HG03095 (cell line): ENCODE measurements at regions not wholly inside any gene's neighbourhood (a gene's known extent, or its start where the extent isn't known, plus 50 kb on each side); places are given as distances from the start of the nearest gene placed in this dataset.
"Not testable (repeated sequence)": the region's sequence is repeated elsewhere in the genome, so short reads cannot be mapped to it uniquely, and the experiment has no call there.

ENCODE experiments used
- ATAC-seq: cut with Tn5 transposase; IDR thresholded peaks from one replicate; pipeline ENCODE4 v1.9.1; 2021; ENCODE audit warnings: moderate library complexity; ENCODE audit not compliant: unreplicated experiment

DNA sequence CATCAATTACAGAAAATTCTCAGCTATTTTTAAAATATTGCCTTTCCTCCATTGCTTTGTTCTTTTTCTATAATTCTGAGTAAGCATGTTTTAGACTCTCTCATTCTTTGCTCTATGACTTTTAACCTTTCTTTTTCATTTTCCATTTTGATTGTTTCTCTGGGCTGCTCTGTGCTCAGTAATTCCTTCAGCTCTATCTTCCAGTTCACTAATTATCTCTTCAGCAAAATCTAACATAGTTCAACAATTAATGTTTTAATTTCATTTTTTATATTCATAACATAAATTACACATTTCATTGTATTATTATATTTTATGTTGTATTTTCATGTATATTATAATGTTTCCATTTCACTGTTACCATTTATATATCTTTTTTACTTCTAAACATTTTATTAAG is 198.8 kb upstream of the NOX3 start:
- ATAC-seq = no peak

DNA sequence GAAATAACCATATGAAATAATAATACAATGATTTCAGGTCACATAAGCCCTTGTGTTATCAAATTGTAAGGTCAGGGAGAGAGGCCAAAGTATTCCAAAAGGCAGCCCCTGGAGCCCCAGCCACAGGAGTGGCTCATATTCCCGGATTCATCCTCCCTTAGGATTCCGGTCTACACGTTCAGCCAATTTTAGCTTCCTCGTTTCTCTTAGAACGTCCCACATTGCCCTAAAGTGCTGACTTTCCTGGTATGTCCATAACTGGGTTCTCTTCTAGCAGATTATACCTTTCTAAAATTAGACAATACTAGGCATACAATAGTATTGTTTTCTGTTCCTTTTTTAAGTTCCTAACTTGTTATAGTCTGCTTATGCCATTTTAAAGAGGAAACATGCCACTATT is 192.7 kb upstream of the NOX3 start:
- no peak for ATAC-seq

- no peak for ATAC-seq
These were observed 191.7 kb upstream of the NOX3 start for GRCh38 chr6:155647354-155647753.

DNA sequence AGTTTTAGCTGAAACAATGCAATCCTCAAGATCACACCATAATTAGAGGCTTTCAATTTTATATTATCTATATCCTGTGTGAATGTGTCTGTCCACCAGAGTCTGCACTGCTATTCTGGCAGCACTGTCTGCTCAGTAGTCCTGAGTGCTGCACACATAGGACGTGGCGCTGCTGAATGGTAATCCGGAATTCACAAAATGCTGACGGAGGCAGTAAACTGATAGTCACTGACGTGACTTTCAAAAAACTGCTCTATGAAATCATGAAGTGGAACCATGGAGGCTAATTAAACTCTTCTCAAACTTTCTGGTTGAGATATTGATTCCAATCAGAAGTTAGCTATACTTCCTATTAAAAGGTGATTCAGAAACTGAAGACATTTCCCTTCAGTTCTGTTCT is 190.8 kb upstream of the NOX3 start:
- no peak for ATAC-seq

DNA sequence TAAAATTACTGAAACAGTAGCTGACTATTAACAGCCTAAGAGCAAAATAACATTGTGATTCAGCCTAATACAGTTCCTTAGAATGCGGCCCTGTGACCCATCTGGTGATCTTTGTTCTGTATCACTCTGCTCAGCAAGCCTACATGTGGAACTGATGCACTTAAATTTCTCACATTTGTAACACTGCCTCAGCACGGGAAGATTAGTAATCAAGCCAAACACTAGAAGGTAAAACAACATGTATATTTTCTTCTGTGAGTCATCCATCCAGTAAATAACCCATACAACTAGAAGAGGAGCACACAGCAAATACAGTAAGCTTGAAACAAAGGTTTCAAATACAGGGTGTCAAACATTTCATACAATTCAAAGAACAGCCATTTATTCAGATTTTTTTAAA is 189.7 kb upstream of the NOX3 start:
- ATAC-seq = no peak

GRCh38 chr6:155641603-155642002 is 186.0 kb upstream of the NOX3 start:
- no peak for ATAC-seq

DNA sequence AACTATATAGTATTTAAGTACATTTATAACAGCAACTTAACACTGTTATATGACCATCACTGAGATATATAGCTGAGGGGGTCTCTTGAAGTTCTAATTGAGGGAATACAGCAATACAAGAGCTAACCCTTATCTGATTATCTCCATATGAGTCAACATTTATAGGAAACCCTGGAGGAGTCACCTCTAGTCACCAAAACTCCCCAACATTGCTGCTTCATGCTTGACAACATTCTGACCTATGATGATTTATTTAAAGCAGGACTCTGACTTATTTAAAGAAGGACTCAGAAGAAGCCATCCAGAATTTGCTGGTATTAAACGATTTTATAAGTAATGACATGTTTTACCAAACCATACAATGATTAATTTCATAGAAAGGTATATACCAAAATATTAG is 182.6 kb upstream of the NOX3 start:
- no peak for ATAC-seq

DNA sequence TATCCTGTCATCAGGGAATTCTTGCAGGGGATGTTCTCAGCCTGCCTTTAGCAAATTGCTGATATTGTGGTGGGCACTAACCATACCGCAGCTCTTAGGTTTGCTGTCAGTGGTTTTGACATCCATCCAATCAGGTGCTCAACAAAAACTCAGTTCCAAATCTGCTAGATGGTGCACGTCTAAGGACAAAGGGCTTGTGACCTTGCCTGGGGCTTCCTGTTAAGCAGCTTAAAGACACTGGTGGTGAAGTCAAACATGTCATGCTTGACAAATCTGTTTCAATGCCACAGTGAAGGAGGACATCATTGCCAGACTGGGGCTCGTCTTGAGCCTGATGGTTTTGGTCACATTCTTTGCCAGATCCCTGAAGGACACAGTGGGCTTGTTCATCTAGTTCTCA is 179.8 kb upstream of the NOX3 start:
- ATAC-seq = no peak

DNA sequence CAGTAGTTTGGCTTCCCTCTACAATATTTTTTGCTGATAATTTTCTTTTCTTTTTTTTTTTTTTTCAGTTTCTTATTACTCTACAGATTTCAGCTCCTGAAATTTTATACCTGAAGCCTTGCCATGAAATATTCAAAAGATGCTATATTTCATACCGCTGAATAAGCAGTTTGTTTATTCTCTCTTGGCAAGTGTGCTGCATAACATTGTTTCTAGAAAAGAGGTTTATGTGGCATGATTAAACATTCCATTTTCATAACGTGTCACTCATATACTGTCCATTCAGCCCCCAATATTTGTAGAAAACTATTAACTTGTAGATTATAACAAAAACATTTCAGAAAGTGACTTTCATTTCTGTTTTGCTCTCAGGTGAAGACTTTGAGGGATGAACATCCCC is 174.4 kb upstream of the NOX3 start:
- no peak for ATAC-seq

GRCh38 chr6:155629652-155630051 is 174.0 kb upstream of the NOX3 start:
- ATAC-seq = no peak

DNA sequence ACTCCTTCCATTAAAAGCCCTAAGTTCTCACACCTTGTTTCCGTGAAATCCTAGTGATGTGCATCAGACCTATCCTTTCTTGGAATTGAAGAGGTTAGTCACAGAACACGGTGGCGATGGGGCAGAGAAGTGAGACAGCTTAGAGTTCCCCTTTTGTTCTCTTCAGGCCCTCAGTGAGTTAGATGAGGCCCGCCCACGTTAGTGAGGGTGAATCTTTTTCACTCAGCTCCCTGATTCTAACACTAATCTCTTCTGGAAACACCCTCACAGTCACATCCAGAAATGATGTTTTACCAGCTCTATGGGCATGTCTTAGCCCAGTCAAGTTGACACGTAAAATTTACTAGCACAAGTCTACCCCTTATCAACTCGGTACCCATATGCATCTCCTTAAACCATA is 172.7 kb upstream of the NOX3 start:
- ATAC-seq = peak; percentile 89

DNA sequence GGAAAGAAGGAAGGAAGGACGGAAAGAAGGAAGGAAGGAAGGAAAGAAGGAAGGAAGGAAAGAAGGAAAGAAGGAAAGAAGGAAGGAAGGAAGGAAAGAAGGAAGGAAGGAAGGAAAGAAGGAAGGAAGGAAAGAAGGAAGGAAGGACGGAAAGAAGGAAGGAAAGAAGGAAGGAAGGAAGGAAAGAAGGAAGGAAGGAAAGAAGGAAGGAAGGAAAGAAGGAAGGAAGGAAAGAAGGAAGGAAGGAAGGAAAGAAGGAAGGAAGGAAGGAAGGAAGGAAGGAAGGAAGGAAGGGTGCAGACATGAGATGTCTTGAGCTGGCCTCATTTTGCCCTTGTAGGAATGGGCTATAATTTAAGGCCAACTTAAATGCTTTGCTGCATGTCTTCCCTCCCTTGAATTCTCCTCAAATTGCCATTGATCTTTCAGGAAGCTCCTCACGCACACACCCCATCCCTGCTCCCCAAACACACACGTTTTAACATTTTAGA is 172.1 kb upstream of the NOX3 start:
- ATAC-seq = not testable (repeated sequence)

DNA sequence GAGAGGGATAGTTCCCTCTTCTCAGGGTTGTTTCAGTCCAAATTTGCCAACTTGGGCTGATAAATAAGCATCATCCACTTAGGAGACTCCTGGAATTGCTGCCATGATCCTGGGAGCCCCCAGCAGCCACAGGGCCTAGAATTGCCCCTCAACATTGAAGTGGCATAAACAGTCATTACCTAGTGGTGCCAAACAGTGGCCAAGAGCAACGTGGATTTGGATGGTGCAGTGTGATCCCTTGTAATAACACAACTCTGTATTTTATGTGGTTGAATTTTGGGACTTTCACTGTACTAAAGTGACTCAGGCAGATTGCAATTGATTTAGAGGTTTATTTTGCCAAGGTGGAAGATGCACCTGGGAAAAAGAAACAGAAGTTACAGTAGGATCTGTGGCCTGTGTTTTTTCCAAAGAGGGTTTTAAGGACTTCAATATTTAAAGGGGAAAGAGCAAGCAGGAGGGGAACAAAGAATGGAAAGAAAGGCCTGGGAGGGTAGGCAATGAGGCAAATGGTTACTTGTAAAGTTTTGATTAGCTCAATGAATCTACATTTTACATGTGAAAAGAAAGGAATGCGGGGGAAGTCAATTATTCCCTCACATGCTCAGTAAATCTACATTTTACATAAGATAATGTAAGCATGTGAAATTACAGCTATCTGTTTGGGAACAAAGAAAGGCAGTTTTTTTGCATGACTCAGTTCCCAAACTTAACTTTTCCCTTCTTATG is 168.0 kb upstream of the NOX3 start:
- no peak for ATAC-seq

- ATAC-seq = no peak
These were observed 159.0 kb upstream of the NOX3 start for GRCh38 chr6:155614606-155615005.

- no peak for ATAC-seq
These were observed 156.1 kb upstream of the NOX3 start for GRCh38 chr6:155611742-155612141.

GRCh38 chr6:155604991-155605390 is 149.4 kb upstream of the NOX3 start:
- ATAC-seq = no peak

DNA sequence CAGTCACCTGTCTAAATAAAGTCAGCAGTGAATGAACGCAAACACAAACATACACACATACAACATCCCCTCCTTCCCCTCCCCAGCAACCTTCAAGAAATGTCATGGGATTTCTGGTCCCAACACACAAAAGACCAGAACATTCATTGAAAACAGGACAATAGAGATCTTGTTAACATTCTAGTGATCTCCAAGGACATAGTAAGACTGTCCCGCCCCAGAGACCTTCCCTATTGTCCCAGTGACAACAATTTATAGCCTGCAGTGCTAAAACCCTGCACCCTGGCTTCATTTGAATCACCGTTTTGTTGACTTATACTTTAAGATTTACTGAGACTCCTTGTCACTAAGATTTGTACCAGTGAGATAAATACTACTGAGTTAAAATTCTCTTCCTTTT is 143.9 kb upstream of the NOX3 start:
- no peak for ATAC-seq

DNA sequence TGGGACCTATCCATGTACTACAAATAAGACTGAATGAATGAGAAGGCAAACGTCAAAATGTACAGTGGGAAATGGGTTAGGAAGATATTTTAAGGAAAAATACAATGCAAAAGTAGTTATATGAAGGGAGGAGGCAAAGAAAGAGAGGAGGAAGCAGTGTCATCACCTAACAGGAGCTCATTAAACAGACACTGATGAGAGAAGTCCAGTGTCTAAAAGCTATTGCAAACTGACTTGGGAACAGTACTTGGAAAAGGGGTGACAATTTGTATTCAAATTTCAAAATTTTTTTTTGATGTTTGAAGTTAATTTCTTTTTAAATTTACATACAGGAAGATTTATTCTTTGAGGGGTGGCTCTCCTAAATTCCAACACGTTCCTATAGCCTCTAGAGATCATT is 143.5 kb upstream of the NOX3 start:
- no peak for ATAC-seq

DNA sequence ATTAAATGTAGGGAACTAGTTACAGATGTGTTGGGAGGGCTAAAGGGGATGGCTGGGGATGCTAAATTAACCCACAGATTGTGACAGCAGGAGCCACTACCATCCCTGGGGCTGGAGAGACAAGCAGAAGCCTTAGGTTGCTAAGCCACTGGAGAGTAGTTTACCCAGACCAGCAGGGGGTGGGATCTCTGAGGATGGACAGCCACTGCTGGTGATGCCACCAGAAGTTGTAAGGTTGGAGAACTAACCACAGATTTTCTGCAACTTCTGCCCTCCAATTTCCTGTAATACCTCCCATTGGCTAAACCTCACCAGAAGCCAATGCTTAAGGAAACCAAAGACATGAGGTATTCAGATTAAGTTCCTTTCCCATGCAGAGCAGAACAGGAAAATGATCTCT is 139.6 kb upstream of the NOX3 start:
- ATAC-seq = no peak

- no peak for ATAC-seq
These were observed 136.1 kb upstream of the NOX3 start for GRCh38 chr6:155591741-155592140.

- ATAC-seq = no peak
These were observed 133.6 kb upstream of the NOX3 start for GRCh38 chr6:155589190-155589589.

GRCh38 chr6:155587817-155588216 is 132.2 kb upstream of the NOX3 start:
- ATAC-seq = no peak

- ATAC-seq = no peak
These were observed 130.5 kb upstream of the NOX3 start for GRCh38 chr6:155586090-155586489.
